ENCODE measurements at regions not wholly inside any gene's neighbourhood (a gene's known extent, or its start where the extent isn't known, plus 50 kb on each side); places are given as distances from the start of the nearest gene placed in this dataset.
A peak's percentile ranks its signal among the peaks of the same experiment; 100 is the strongest.

GRCh38 chr19:28405346-28405742 lies 807.6 kb downstream of the UQCRFS1 start:
- no peak for DNase-seq (ENCODE audit: low read depth)

GRCh38 chr19:28404472-28404871 lies 808.5 kb downstream of the UQCRFS1 start:
- no peak for DNase-seq (ENCODE audit: low read depth)

GRCh38 chr19:28403690-28404089 lies 809.3 kb downstream of the UQCRFS1 start:
- DNase-seq (ENCODE audit: low read depth), result no peak

GRCh38 chr19:28402701-28403290 lies 810.2 kb downstream of the UQCRFS1 start:
- DNase-seq (ENCODE audit: low read depth), result no peak

- DNase-seq (ENCODE audit: low read depth), result no peak
Measured at GRCh38 chr19:28401739-28402424, 811.1 kb downstream of the UQCRFS1 start.

GRCh38 chr19:28400953-28401671 lies 811.8 kb downstream of the UQCRFS1 start:
- DNase-seq (ENCODE audit: low read depth), result no peak

- DNase-seq (ENCODE audit: low read depth), result no peak
Measured at GRCh38 chr19:28399187-28399586, 813.8 kb downstream of the UQCRFS1 start.

- no peak for DNase-seq (ENCODE audit: low read depth)
Measured at GRCh38 chr19:28397800-28398199, 815.2 kb downstream of the UQCRFS1 start.

GRCh38 chr19:28397306-28397705 lies 815.6 kb downstream of the UQCRFS1 start:
- DNase-seq (ENCODE audit: low read depth), result no peak

- DNase-seq (ENCODE audit: low read depth), result no peak
Measured at GRCh38 chr19:28396287-28396831, 816.6 kb downstream of the UQCRFS1 start.

- no peak for DNase-seq (ENCODE audit: low read depth)
Measured at GRCh38 chr19:28394725-28395124, 818.2 kb downstream of the UQCRFS1 start.

GRCh38 chr19:28393574-28394336 lies 819.2 kb downstream of the UQCRFS1 start:
- peak; percentile 38 for DNase-seq (ENCODE audit: low read depth)

GRCh38 chr19:28388988-28389387 lies 824.0 kb downstream of the UQCRFS1 start:
- no peak for DNase-seq (ENCODE audit: low read depth)

GRCh38 chr19:28387507-28387906 lies 825.4 kb downstream of the UQCRFS1 start:
- DNase-seq (ENCODE audit: low read depth), result no peak

- no peak for DNase-seq (ENCODE audit: low read depth)
Measured at GRCh38 chr19:28386470-28386869, 826.5 kb downstream of the UQCRFS1 start.

- no peak for DNase-seq (ENCODE audit: low read depth)
Measured at GRCh38 chr19:28386066-28386465, 826.9 kb downstream of the UQCRFS1 start.

GRCh38 chr19:28377077-28377476 lies 835.9 kb downstream of the UQCRFS1 start:
- DNase-seq (ENCODE audit: low read depth), result peak; percentile 2

GRCh38 chr19:28374971-28375370 lies 838.0 kb downstream of the UQCRFS1 start:
- no peak for DNase-seq (ENCODE audit: low read depth)

- no peak for DNase-seq (ENCODE audit: low read depth)
Measured at GRCh38 chr19:28372576-28373247, 840.2 kb downstream of the UQCRFS1 start.

GRCh38 chr19:28367146-28367545 lies 845.8 kb downstream of the UQCRFS1 start:
- no peak for DNase-seq (ENCODE audit: low read depth)

- DNase-seq (ENCODE audit: low read depth), result no peak
Measured at GRCh38 chr19:28363254-28363653, 849.7 kb downstream of the UQCRFS1 start.

Data from ELR (cell line).